GM12872 (cell line): ENCODE measurements at regions not wholly inside any gene's neighbourhood (a gene's known extent, or its start where the extent isn't known, plus 50 kb on each side); places are given as distances from the start of the nearest gene placed in this dataset.

ENCODE experiments used
- TF ChIP-seq, protein P1 (sequence below): IDR thresholded peaks from 3 replicates; pipeline ENCODE4 v1.5.1; 2011; ENCODE audit warnings: low read depth, mild to moderate bottlenecking, low read length, moderate library complexity; ENCODE audit not compliant: insufficient read depth

- TF ChIP-seq, protein P1, sequence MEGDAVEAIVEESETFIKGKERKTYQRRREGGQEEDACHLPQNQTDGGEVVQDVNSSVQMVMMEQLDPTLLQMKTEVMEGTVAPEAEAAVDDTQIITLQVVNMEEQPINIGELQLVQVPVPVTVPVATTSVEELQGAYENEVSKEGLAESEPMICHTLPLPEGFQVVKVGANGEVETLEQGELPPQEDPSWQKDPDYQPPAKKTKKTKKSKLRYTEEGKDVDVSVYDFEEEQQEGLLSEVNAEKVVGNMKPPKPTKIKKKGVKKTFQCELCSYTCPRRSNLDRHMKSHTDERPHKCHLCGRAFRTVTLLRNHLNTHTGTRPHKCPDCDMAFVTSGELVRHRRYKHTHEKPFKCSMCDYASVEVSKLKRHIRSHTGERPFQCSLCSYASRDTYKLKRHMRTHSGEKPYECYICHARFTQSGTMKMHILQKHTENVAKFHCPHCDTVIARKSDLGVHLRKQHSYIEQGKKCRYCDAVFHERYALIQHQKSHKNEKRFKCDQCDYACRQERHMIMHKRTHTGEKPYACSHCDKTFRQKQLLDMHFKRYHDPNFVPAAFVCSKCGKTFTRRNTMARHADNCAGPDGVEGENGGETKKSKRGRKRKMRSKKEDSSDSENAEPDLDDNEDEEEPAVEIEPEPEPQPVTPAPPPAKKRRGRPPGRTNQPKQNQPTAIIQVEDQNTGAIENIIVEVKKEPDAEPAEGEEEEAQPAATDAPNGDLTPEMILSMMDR = no peak
These were observed 72.0 kb downstream of the ALX1 start for GRCh38 chr12:85352016-85352415.

GRCh38 chr12:85356596-85357385 lies 76.8 kb downstream of the ALX1 start:
- TF ChIP-seq, protein P1 = no peak

- TF ChIP-seq, protein P1 = no peak
These were observed 77.6 kb downstream of the ALX1 start for GRCh38 chr12:85357609-85358008.

DNA sequence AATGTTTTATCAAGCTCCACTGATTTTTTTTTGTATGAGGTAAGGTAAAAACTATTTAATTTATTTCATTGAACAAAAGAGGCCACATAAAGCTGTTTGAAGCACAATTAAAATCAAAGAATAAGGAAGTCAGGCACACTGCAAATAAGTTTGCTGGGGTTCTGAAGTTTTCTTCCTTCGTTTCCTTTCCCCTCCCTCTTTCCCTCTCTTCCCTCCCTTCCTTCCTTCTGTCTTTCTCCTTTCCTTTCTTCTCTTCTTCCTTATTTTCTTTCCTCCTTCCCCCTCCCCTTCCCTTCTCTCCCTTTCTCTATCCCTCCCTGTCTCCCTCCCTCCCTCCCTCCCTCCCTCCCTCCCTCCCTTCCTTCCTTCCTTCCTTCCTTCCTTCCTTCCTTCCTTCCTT lies 78.7 kb downstream of the ALX1 start:
- TF ChIP-seq, protein P1 = no peak

DNA sequence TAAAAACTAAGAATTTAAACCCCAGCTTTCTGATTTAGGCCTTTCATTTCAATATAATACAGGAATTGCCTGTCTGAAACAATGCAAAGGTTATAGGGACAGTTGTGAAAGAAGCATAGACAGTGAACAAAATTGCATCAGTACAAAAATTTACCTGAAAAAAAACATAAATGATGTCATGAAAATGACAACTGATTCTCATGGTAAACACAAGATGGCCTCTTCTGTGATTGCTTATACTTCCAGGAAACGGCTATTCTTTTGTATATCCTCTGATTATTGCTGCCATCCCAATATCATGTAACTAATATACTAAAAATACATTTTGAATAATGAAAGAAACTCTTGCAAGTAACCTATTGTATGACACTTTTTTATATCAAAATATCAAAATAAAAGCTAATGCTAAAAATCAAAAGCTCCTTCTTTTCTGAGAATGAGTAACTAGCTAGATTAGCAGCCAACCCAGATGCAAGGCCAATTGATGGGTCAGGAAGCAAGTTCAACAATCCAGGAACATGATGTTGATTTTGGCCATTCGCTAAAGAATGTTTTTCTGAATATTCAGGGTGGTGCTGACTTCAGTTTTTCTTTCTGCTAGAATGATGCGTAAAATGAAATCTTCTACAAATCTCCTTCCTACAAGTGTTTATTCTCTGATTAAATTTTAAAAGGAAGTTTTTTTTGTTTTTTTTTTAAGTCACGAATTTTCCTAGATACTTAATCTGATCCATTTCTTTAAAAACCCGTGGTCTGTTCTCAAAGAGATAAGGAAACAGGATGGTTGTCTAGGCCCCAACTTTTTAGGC lies 83.6 kb downstream of the ALX1 start:
- TF ChIP-seq, protein P1 = no peak

DNA sequence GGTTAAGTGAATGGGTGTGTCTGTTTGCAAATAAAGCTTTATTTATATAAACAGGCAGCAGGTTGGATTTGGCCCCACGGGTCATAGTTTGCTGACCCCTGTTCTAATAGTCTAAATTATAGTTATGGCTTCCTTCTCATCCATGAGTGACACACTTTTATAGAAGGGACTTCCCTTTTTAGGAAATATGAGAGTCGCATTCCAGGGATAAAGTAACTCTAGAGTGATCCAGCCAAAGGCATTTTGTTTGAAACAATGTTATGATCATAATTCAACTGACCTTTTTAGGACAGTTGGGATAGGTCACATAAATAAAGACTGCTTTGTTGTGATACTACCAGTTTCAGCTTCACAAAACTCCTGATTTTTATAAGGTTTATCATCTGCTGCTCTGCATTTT lies 87.9 kb downstream of the ALX1 start:
- TF ChIP-seq, protein P1 = no peak

- TF ChIP-seq, protein P1 = no peak
These were observed 89.5 kb downstream of the ALX1 start for GRCh38 chr12:85369365-85370154.
